ENCODE measurements at regions not wholly inside any gene's neighbourhood (a gene's known extent, or its start where the extent isn't known, plus 50 kb on each side); places are given as distances from the start of the nearest gene placed in this dataset.
A peak's percentile ranks its signal among the peaks of the same experiment; 100 is the strongest.
"Not testable (repeated sequence)": the region's sequence is repeated elsewhere in the genome, so short reads cannot be mapped to it uniquely, and the experiment has no call there.

DNA sequence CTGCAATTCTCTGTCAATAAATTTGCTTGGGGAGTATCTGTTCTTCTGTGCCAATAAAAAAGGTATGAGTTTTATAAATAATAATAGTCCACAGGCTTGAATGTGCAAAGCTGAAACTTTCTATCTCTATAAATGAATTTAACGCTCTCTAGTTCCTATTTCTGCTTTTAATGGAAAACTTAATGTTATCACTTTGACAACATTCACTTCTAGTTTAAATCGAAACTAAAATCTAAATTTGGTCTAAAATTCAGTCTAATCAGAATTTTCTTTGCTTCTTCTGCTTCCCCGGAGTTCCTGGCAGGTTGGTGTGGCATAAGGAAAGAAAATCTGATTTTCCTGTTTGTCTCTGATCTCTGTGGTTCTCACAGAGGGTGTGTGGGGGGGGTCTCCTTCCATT is 450.1 kb upstream of the TBL1XR1 start:
- no peak overlapping the region for H3K4me2 ChIP-seq (ENCODE audit: low read length)
- H3K4me1 ChIP-seq (ENCODE audit: control insufficient read depth, insufficient read depth, low read length): peaks cover 7% of the 10 kb centered on the region
- H3K36me3 ChIP-seq (ENCODE audit: insufficient read depth, low read length): no peaks in the 10 kb centered on the region
- H3K9me3 ChIP-seq (replicated peaks; ENCODE audit: low read length): no peaks in the 10 kb centered on the region
- no peaks in the 10 kb centered on the region for H3K27me3 ChIP-seq (ENCODE audit: control insufficient read depth, insufficient read depth, low read length)
- no peak overlapping the region for H3K4me3 ChIP-seq (ENCODE audit: low read length)
- H3K9ac ChIP-seq (ENCODE audit: low read depth, low read length): no peak overlapping the region

GRCh38 chr3:177647876-177648275 is 450.6 kb upstream of the TBL1XR1 start:
- H3K4me1 ChIP-seq (ENCODE audit: control insufficient read depth, insufficient read depth, low read length): peaks cover 2% of the 10 kb centered on the region
- H3K27me3 ChIP-seq (ENCODE audit: control insufficient read depth, insufficient read depth, low read length): no peaks in the 10 kb centered on the region
- no peaks in the 10 kb centered on the region for H3K36me3 ChIP-seq (ENCODE audit: insufficient read depth, low read length)
- H3K4me3 ChIP-seq (ENCODE audit: low read length): no peak overlapping the region
- no peaks in the 10 kb centered on the region for H3K9me3 ChIP-seq (replicated peaks; ENCODE audit: low read length)
- H3K9ac ChIP-seq (ENCODE audit: low read depth, low read length): no peak overlapping the region
- no peak overlapping the region for H3K4me2 ChIP-seq (ENCODE audit: low read length)

DNA sequence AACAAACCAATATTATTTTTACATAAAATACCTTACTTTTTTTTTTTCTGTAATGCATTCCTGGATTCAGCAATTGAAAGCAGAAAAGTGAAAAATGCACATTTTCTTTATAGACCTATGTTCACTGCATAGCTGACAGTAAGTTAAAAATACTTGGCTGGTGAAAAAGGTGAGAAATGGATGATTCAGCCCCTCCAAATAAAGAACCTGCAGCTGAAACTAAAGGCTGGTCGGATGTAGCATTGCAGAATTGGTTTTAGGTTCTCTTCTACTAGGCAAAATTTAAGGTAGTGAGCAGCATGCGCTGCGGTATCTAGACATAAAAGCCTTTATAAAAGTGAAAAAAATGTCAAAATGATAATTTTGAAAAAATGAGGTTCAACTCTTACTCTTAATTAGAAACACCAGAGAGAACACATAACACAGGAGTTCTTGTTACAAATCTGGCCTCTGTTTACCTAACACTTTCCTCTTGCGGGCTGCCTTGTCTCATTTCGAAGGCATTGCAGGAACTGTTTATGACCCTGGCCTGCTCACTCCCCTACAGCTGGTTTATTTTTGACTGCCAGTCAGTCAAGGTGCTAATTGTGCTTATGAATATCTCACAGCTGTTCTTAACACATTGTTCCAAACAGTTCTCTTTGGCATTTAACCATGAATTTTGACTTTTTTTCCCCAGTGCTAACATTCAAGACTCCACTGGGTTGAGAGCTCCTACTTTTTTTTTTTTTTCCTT is 455.4 kb upstream of the TBL1XR1 start:
- no peak overlapping the region for H3K4me2 ChIP-seq (ENCODE audit: low read length)
- H3K36me3 ChIP-seq (ENCODE audit: insufficient read depth, low read length): no peaks in the 10 kb centered on the region
- H3K9ac ChIP-seq (ENCODE audit: low read depth, low read length): no peak overlapping the region
- H3K4me3 ChIP-seq (ENCODE audit: low read length): no peak overlapping the region
- no peaks in the 10 kb centered on the region for H3K4me1 ChIP-seq (ENCODE audit: control insufficient read depth, insufficient read depth, low read length)
- no peaks in the 10 kb centered on the region for H3K9me3 ChIP-seq (replicated peaks; ENCODE audit: low read length)
- H3K27me3 ChIP-seq (ENCODE audit: control insufficient read depth, insufficient read depth, low read length): no peaks in the 10 kb centered on the region

- no peak overlapping the region for H3K4me2 ChIP-seq (ENCODE audit: low read length)
- no peak overlapping the region for H3K4me3 ChIP-seq (ENCODE audit: low read length)
- H3K9ac ChIP-seq (ENCODE audit: low read depth, low read length): no peak overlapping the region
- no peaks in the 10 kb centered on the region for H3K36me3 ChIP-seq (ENCODE audit: insufficient read depth, low read length)
- H3K4me1 ChIP-seq (ENCODE audit: control insufficient read depth, insufficient read depth, low read length): no peaks in the 10 kb centered on the region
- H3K27me3 ChIP-seq (ENCODE audit: control insufficient read depth, insufficient read depth, low read length): no peaks in the 10 kb centered on the region
- H3K9me3 ChIP-seq (replicated peaks; ENCODE audit: low read length): no peaks in the 10 kb centered on the region
Observed at GRCh38 chr3:177657243-177657642, 460.0 kb upstream of the TBL1XR1 start.

DNA sequence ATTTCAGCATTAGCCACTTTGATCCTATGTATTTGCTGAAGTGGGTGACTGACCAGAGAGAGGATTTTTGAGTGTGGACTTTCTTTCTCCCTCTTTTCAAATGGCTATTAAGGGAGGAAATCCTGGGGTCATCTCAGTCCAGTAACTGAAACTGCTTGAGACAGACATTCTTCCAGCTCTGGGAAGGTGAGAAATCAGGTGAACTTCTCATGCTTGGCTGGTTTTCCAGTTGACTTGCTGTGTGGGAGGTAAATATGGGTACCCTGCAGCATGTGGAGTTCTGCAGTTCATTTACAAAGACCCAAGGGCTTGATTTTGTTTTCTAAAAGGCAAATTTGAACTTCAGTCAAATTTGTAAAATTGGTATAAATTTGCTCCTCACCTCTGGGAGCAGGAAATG is 461.1 kb upstream of the TBL1XR1 start:
- Histone ChIP-seq H3K4me1 (ENCODE audit: control insufficient read depth, insufficient read depth, low read length) (no peaks in the 10 kb centered on the region), H3K27me3 (ENCODE audit: control insufficient read depth, insufficient read depth, low read length) (no peaks in the 10 kb centered on the region), H3K9ac (ENCODE audit: low read depth, low read length) (no peak overlapping the region), H3K36me3 (ENCODE audit: insufficient read depth, low read length) (no peaks in the 10 kb centered on the region), H3K4me3 (ENCODE audit: low read length) (no peak overlapping the region), H3K9me3 (replicated peaks; ENCODE audit: low read length) (no peaks in the 10 kb centered on the region), H3K4me2 (ENCODE audit: low read length) (no peak overlapping the region)

GRCh38 chr3:177664380-177665103 is 467.3 kb upstream of the TBL1XR1 start:
- not testable (repeated sequence) for H3K4me3 ChIP-seq (ENCODE audit: low read length); H3K36me3 ChIP-seq (ENCODE audit: insufficient read depth, low read length); H3K4me2 ChIP-seq (ENCODE audit: low read length); H3K9ac ChIP-seq (ENCODE audit: low read depth, low read length); H3K4me1 ChIP-seq (ENCODE audit: control insufficient read depth, insufficient read depth, low read length); H3K9me3 ChIP-seq (replicated peaks; ENCODE audit: low read length); H3K27me3 ChIP-seq (ENCODE audit: control insufficient read depth, insufficient read depth, low read length)

GRCh38 chr3:177665122-177665808 is 468.0 kb upstream of the TBL1XR1 start:
- Histone ChIP-seq H3K9ac (ENCODE audit: low read depth, low read length) (no peak overlapping the region), H3K9me3 (replicated peaks; ENCODE audit: low read length) (no peaks in the 10 kb centered on the region), H3K36me3 (ENCODE audit: insufficient read depth, low read length) (no peaks in the 10 kb centered on the region), H3K4me1 (ENCODE audit: control insufficient read depth, insufficient read depth, low read length) (no peaks in the 10 kb centered on the region), H3K27me3 (ENCODE audit: control insufficient read depth, insufficient read depth, low read length) (no peaks in the 10 kb centered on the region), H3K4me2 (ENCODE audit: low read length) (no peak overlapping the region), H3K4me3 (ENCODE audit: low read length) (no peak overlapping the region)

DNA sequence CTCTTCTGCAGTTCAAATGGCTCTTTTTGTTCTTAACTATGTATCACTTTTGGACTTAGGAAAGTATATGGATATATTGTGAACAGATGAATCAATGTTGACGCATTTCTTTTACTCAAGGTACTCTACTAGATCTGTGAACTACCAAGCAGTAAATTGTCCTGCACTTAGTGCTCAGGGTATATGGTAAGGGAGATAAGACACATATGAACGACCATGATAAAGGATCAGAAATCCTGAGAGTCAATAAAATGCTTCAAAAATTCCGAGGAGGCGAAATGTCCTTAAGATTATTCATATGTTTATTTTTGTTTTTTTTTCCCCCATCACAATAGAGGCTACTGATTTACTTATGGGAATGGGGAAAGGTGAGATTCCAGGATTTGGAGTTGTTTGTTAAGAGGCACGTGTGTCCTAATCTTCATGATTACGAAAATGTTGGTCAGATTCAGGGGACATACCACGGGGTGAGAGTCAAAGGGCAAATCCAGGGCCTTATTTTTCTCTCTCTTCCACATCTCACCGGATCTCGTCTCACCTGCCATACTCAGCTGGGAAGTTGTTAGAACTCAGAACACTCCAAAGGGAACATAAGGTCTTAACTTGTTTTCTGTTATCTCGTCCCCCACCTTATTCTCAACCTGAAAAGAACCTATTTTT is 475.1 kb upstream of the TBL1XR1 start:
- Histone ChIP-seq H3K4me3 (ENCODE audit: low read length) (no peak overlapping the region), H3K9me3 (replicated peaks; ENCODE audit: low read length) (no peaks in the 10 kb centered on the region), H3K4me1 (ENCODE audit: control insufficient read depth, insufficient read depth, low read length) (peaks cover 17% of the 10 kb centered on the region), H3K9ac (ENCODE audit: low read depth, low read length) (no peak overlapping the region), H3K27me3 (ENCODE audit: control insufficient read depth, insufficient read depth, low read length) (no peaks in the 10 kb centered on the region), H3K4me2 (ENCODE audit: low read length) (no peak overlapping the region), H3K36me3 (ENCODE audit: insufficient read depth, low read length) (no peaks in the 10 kb centered on the region)

DNA sequence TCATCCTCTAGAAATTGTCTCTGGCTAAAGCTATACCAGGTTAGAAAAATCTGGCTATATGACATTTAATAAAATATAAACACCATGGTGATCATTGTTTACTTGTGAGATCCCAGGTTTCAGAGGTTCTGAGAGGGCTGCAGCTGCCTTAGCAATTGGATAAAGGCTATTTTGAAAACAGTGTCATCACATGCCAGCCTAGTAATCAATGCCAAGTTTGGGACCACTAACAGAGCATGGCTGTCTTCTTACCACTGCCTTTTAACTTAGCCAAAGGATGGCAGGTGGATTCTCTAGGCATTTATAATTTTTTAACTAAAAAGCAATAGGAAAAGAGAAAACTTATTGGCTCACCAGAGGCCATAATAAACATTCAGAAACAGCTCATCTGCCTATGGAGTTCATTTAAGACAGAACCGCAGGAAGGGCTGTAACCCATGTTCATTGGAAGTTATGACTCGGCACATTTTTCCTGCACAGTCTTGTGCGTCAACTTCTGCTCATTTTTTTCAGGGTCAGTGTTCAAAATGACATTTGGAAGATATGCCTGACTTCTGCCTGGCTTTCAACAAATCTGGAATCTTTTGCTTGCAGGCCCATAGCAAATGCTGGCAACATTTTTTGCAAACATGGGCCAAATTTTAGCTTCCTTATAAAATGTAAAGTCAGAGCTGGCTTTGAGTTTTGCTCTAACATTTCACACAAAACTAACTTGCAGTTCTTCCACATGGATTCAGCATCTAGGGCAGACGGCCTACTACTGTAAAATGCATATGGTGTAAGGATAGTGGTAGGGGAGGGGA is 476.0 kb upstream of the TBL1XR1 start:
- no peak overlapping the region for H3K4me2 ChIP-seq (ENCODE audit: low read length)
- no peaks in the 10 kb centered on the region for H3K36me3 ChIP-seq (ENCODE audit: insufficient read depth, low read length)
- H3K4me3 ChIP-seq (ENCODE audit: low read length): no peak overlapping the region
- H3K9ac ChIP-seq (ENCODE audit: low read depth, low read length): peak overlapping the region; percentile 32
- H3K4me1 ChIP-seq (ENCODE audit: control insufficient read depth, insufficient read depth, low read length): peaks cover 17% of the 10 kb centered on the region
- H3K9me3 ChIP-seq (replicated peaks; ENCODE audit: low read length): no peaks in the 10 kb centered on the region
- no peaks in the 10 kb centered on the region for H3K27me3 ChIP-seq (ENCODE audit: control insufficient read depth, insufficient read depth, low read length)

GRCh38 chr3:177674186-177674585 is 476.9 kb upstream of the TBL1XR1 start:
- Histone ChIP-seq H3K36me3 (ENCODE audit: insufficient read depth, low read length) (no peaks in the 10 kb centered on the region), H3K4me2 (ENCODE audit: low read length) (no peak overlapping the region), H3K27me3 (ENCODE audit: control insufficient read depth, insufficient read depth, low read length) (no peaks in the 10 kb centered on the region), H3K9ac (ENCODE audit: low read depth, low read length) (no peak overlapping the region), H3K4me3 (ENCODE audit: low read length) (no peak overlapping the region), H3K4me1 (ENCODE audit: control insufficient read depth, insufficient read depth, low read length) (peaks cover 17% of the 10 kb centered on the region), H3K9me3 (replicated peaks; ENCODE audit: low read length) (no peaks in the 10 kb centered on the region)

DNA sequence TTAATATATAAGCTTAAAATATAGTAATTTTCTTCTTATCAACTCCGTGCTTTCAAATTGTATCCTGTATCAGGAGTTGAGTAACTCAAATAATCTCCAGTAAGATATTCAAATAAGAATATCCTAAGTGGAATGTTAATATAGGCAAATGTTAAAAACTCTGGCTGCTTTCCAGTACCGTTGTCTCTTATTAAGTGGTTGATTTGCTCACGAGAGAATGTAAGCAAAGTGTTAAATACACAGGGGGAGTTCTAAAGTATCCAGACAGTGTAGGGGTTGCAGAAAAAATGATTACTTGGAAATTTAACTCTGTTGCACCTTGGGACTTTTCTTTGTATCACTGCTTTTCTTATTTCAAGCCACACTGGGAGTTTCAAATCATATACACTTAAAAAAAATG is 478.9 kb upstream of the TBL1XR1 start:
- H3K9ac ChIP-seq (ENCODE audit: low read depth, low read length): no peak overlapping the region
- H3K4me3 ChIP-seq (ENCODE audit: low read length): no peak overlapping the region
- H3K9me3 ChIP-seq (replicated peaks; ENCODE audit: low read length): no peaks in the 10 kb centered on the region
- peaks cover 35% of the 10 kb centered on the region for H3K4me1 ChIP-seq (ENCODE audit: control insufficient read depth, insufficient read depth, low read length)
- H3K36me3 ChIP-seq (ENCODE audit: insufficient read depth, low read length): no peaks in the 10 kb centered on the region
- H3K27me3 ChIP-seq (ENCODE audit: control insufficient read depth, insufficient read depth, low read length): no peaks in the 10 kb centered on the region
- H3K4me2 ChIP-seq (ENCODE audit: low read length): no peak overlapping the region
